DND-41 (cell line): ENCODE measurements at regions not wholly inside any gene's neighbourhood (a gene's known extent, or its start where the extent isn't known, plus 50 kb on each side); places are given as distances from the start of the nearest gene placed in this dataset.
A peak's percentile ranks its signal among the peaks of the same experiment; 100 is the strongest.

Experiments
- ATAC-seq: fragments of 200-7000 bp; cut with Tn5 transposase; 3 replicates; pipeline ENCODE4 v1.9.1; 2021; ENCODE audit warnings: low read depth; ENCODE audit not compliant: insufficient read depth
- DNase-seq: peaks from one replicate; pipeline ENCODE4 v3.0.0-alpha.2; 2020
- H2AFZ ChIP-seq: 2 replicates; pipeline ENCODE4 v1.6.0; 2012; ENCODE audit warnings: low read depth, low read length
- H3K27ac ChIP-seq: 2 replicates; pipeline ENCODE4 v1.5.1; 2012; ENCODE audit warnings: low read length, inconsistent platforms
- H3K27me3 ChIP-seq: fragments of 200-600 bp; sonication (generic); 2 replicates; pipeline ENCODE4 v1.6.0; 2012; ENCODE audit warnings: low read length, mild to moderate bottlenecking, inconsistent platforms; ENCODE audit not compliant: insufficient read depth, poor library complexity
- H3K36me3 ChIP-seq: 2 replicates; pipeline ENCODE4 v1.5.1; 2012; ENCODE audit warnings: low read length, inconsistent platforms; ENCODE audit not compliant: insufficient read depth
- H3K4me1 ChIP-seq: 2 replicates; pipeline ENCODE4 v1.5.1; 2012; ENCODE audit warnings: mild to moderate bottlenecking, low read length; ENCODE audit not compliant: insufficient read depth
- H3K4me2 ChIP-seq: 2 replicates; pipeline ENCODE4 v1.6.0; 2012; ENCODE audit warnings: mild to moderate bottlenecking, moderate library complexity, low read length, inconsistent platforms; ENCODE audit not compliant: insufficient read depth
- H3K4me3 ChIP-seq, 2 experiments: fragments of 200-600 bp in 1 of 2; shearing (Covaris generic) in 1 of 2; 2 replicates each; pipeline ENCODE4 v1.5.1; 2012 to 2016; ENCODE audit warnings: inconsistent platforms in 2 of 2, low read length in 2 of 2, mild to moderate bottlenecking in 2 of 2, low read depth in 1 of 2, moderate library complexity in 1 of 2
- H3K79me2 ChIP-seq: 2 replicates; pipeline ENCODE4 v1.6.0; 2012; ENCODE audit warnings: low read length, inconsistent platforms; ENCODE audit not compliant: insufficient read depth
- H3K9ac ChIP-seq: 2 replicates; pipeline ENCODE4 v1.6.0; 2012; ENCODE audit warnings: low read depth, mild to moderate bottlenecking, inconsistent platforms, low read length, moderate library complexity
- H3K9me3 ChIP-seq: 2 replicates; pipeline ENCODE4 v1.5.1; 2012; ENCODE audit warnings: low read length, moderate library complexity, mild to moderate bottlenecking, inconsistent platforms; ENCODE audit not compliant: insufficient read depth, severe bottlenecking
- H4K20me1 ChIP-seq: 2 replicates; pipeline ENCODE4 v1.6.0; 2012; ENCODE audit warnings: low read length; ENCODE audit not compliant: insufficient read depth
- CTCF ChIP-seq: IDR thresholded peaks from 2 replicates; pipeline ENCODE4 v1.5.1; 2012; ENCODE audit warnings: borderline replicate concordance, low read length, moderate library complexity, mild to moderate bottlenecking; ENCODE audit not compliant: poor library complexity, severe bottlenecking; ENCODE audit errors: extremely low read depth
- EZH2 ChIP-seq: IDR thresholded peaks from 3 replicates; pipeline ENCODE4 v1.6.1; 2012; ENCODE audit warnings: borderline replicate concordance, low read depth, mild to moderate bottlenecking, moderate library complexity, low read length, inconsistent platforms; ENCODE audit not compliant: severe bottlenecking

DNA sequence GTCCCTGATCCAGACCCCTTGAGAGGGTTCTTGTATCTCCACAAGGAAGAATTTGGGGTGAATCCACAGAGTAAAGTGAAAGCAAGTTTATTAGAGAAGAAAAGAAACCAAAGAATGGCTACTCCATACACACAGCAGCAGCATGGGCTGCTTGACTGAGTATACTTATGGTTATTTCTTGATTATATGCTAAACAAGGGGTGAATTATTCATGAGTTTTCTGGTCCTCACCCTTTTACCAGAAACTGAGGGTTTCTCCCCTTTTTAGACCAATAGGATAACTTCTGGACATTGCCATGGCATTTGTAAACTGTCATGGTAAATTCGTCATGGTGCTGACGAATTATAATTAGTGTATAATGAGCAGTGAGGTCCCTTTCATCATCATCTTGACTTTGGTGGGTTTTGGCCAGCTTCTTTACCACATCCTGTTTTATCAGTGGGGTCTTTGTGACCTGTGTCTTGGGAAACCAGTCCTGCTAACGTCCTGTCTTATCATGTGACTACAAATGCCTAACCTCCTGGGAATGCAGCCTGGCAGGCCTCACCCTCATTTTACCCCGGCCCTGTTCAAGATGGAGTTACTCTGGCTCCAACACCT is 121.9 kb downstream of the SPTSSA start:
- Histone ChIP-seq H2AFZ (no peak overlapping the region), H3K4me3 (no peak overlapping the region), H3K27me3 (no peaks in the 10 kb centered on the region), H3K36me3 (no peaks in the 10 kb centered on the region), H3K9ac (no peak overlapping the region), H3K4me2 (no peak overlapping the region), H4K20me1 (no peaks in the 10 kb centered on the region), H3K9me3 (no peaks in the 10 kb centered on the region), H3K79me2 (no peaks in the 10 kb centered on the region), H3K27ac (no peak overlapping the region), H3K4me1 (no peaks in the 10 kb centered on the region)
- ATAC-seq: no peak
- DNase-seq: no peak
- TF ChIP-seq CTCF: no peak
- TF ChIP-seq EZH2: no peak

DNA sequence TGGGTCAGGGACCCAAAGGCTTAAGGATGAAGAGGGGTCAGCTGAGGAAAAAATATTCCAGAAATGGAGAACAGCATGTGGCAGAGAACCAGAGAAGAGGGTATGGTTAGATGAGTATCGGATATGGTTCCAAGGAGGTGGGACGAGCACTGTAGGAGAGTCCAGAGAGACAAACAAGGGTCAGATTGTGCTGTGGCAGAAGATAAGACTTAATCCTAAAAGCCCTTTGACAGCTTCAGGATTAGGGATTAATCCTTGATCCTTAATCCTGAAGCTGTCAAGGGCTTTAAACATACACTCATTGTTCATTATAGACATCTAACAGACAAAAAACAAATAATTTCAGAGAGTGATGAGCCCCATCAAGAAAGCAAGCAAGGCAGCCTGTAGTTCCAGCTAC is 124.0 kb downstream of the SPTSSA start:
- Histone ChIP-seq H2AFZ (no peak overlapping the region), H4K20me1 (no peaks in the 10 kb centered on the region)
- DNase-seq: no peak

GRCh38 chr14:34336501-34336900 is 125.5 kb downstream of the SPTSSA start:
- H3K36me3 ChIP-seq: no peaks in the 10 kb centered on the region
- H3K27me3 ChIP-seq: no peaks in the 10 kb centered on the region
- no peak overlapping the region for H3K9ac ChIP-seq
- H3K9me3 ChIP-seq: no peaks in the 10 kb centered on the region
- ATAC-seq (no peak), DNase-seq (no peak)
- H3K4me3 ChIP-seq: no peak overlapping the region
- H2AFZ ChIP-seq: no peak overlapping the region
- no peak overlapping the region for H3K27ac ChIP-seq
- TF ChIP-seq EZH2 (no peak), CTCF (no peak)
- 0 out of 2 replicates have a peak, but pooled peaks cover 4% of the 10 kb centered on the region for H3K4me1 ChIP-seq
- no peak overlapping the region for H3K4me2 ChIP-seq
- no peaks in the 10 kb centered on the region for H3K79me2 ChIP-seq
- no peaks in the 10 kb centered on the region for H4K20me1 ChIP-seq

More for the DNA sequence above, 124.0 kb downstream of the SPTSSA start:
- Histone ChIP-seq H3K36me3 (no peaks in the 10 kb centered on the region), H3K79me2 (no peaks in the 10 kb centered on the region), H3K4me2 (no peak overlapping the region), H3K27me3 (no peaks in the 10 kb centered on the region), H3K9ac (no peak overlapping the region), H3K4me3 (no peak overlapping the region), H3K4me1 (no peaks in the 10 kb centered on the region), H3K27ac (no peak overlapping the region), H3K9me3 (no peaks in the 10 kb centered on the region)
- ATAC-seq: no peak
- TF ChIP-seq CTCF (no peak), EZH2 (no peak)

DNA sequence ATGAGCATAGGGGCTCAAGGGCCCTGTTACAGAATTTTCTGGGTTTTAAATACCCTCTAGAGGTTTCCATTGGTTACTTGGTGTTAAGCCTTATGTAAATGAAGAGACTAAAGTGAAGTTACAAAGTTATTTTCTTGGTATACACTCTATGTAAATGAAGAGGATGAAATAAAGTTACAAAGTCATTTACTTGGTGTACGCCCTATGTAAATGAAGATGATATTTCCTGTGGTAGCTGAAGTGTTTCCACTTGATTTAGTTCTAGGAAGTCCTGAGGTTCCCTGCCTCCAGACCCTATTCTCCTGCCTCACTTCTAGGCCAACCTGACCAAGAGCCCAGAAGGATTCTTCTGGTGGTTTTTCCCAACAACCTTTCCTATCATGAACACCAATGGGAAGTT is 126.1 kb downstream of the SPTSSA start:
- Histone ChIP-seq H3K9ac (no peak overlapping the region), H3K27me3 (no peaks in the 10 kb centered on the region), H3K4me3 (no peak overlapping the region), H3K36me3 (no peaks in the 10 kb centered on the region), H3K79me2 (no peaks in the 10 kb centered on the region), H2AFZ (0 out of 2 replicates have a peak overlapping the region, but pooled peaks have one; percentile 5), H3K9me3 (no peaks in the 10 kb centered on the region), H4K20me1 (no peaks in the 10 kb centered on the region), H3K27ac (no peak overlapping the region), H3K4me2 (no peak overlapping the region), H3K4me1 (0 out of 2 replicates have a peak, but pooled peaks cover 4% of the 10 kb centered on the region)
- no peak for ATAC-seq
- TF ChIP-seq EZH2: no peak
- TF ChIP-seq CTCF: no peak
- no peak for DNase-seq
